Mammary epithelial cell (primary cell): ENCODE measurements at regions not wholly inside any gene's neighbourhood (a gene's known extent, or its start where the extent isn't known, plus 50 kb on each side); places are given as distances from the start of the nearest gene placed in this dataset.

Experiments
- CTCF ChIP-seq, 2 donors: IDR thresholded peaks in 1 of 2; conservative IDR thresholded peaks in 1 of 2; 2 replicates each; pipeline ENCODE4 v1.5.1; 2011 to 2012; ENCODE audit warnings: inconsistent platforms in 2 of 2, low read length in 2 of 2, mild to moderate bottlenecking in 2 of 2, control low read depth in 1 of 2, low read depth in 1 of 2; ENCODE audit not compliant: insufficient read depth in 1 of 2; ENCODE audit errors: extremely low read depth in 1 of 2
- EZH2 ChIP-seq: IDR thresholded peaks from 2 replicates; pipeline ENCODE4 v1.6.1; 2012; ENCODE audit warnings: low read length, inconsistent platforms, borderline replicate concordance

GRCh38 chr18:79581911-79582310 is 97.7 kb upstream of the CTDP1 start:
- TF ChIP-seq CTCF (conservative IDR thresholded peaks at IDR 0.05 in 1 of 2, IDR thresholded peaks at IDR 0.05 in 1 of 2; ENCODE audit: extremely low read depth in 1 of 2, insufficient read depth in 1 of 2, low read depth in 1 of 2, low read length in 2 of 2): no peak
- TF ChIP-seq EZH2: no peak
